Hepatocyte (in vitro differentiated cells): ENCODE measurements at regions not wholly inside any gene's neighbourhood (a gene's known extent, or its start where the extent isn't known, plus 50 kb on each side); places are given as distances from the start of the nearest gene placed in this dataset.

Experiments
- EZH2 ChIP-seq: fragments of 200-600 bp; sonication (generic); IDR thresholded peaks from 2 replicates; pipeline ENCODE4 v1.6.1; 2016; ENCODE audit warnings: antibody characterized with exemption, mild to moderate bottlenecking, borderline replicate concordance
- EZH2phosphoT487 ChIP-seq: fragments of 200-600 bp; sonication (generic); IDR thresholded peaks from one replicate; pipeline ENCODE4 v1.6.1; 2018; ENCODE audit warnings: antibody characterized with exemption, mild to moderate bottlenecking, low read depth, moderate library complexity; ENCODE audit not compliant: unreplicated experiment, severe bottlenecking
- TF ChIP-seq, protein P1 (sequence below): fragments of 200-600 bp; sonication (generic); IDR thresholded peaks from 2 replicates; pipeline ENCODE4 v1.5.1; 2016; ENCODE audit warnings: antibody characterized with exemption, mild to moderate bottlenecking; ENCODE audit not compliant: poor library complexity

DNA sequence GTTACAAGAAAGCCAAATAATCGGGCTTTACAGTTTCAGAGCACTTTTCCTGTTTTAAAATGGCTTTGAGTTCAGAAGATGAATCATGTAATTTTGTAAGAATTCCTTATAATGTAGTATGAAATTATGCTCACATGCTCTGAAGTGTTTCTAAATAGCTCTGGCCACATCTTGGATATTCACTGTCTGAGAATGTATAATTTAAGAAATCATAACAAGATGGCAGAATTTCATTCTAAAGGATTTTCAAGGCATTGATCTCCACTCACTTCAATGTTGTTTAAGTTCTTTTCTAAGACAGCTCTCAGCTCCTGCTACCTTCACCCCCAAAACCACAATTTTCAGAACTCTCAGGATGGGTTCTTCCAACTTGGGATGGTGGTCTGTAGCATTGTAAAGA lies 180.1 kb downstream of the DACT1 start:
- TF ChIP-seq, protein P1, sequence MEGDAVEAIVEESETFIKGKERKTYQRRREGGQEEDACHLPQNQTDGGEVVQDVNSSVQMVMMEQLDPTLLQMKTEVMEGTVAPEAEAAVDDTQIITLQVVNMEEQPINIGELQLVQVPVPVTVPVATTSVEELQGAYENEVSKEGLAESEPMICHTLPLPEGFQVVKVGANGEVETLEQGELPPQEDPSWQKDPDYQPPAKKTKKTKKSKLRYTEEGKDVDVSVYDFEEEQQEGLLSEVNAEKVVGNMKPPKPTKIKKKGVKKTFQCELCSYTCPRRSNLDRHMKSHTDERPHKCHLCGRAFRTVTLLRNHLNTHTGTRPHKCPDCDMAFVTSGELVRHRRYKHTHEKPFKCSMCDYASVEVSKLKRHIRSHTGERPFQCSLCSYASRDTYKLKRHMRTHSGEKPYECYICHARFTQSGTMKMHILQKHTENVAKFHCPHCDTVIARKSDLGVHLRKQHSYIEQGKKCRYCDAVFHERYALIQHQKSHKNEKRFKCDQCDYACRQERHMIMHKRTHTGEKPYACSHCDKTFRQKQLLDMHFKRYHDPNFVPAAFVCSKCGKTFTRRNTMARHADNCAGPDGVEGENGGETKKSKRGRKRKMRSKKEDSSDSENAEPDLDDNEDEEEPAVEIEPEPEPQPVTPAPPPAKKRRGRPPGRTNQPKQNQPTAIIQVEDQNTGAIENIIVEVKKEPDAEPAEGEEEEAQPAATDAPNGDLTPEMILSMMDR = no peak
- no peak for TF ChIP-seq EZH2
- TF ChIP-seq EZH2phosphoT487 = no peak
